PC-9 (cell line): ENCODE measurements at regions not wholly inside any gene's neighbourhood (a gene's known extent, or its start where the extent isn't known, plus 50 kb on each side); places are given as distances from the start of the nearest gene placed in this dataset.

Source experiments
- EZH2 ChIP-seq: fragments of 200-600 bp; sonication (generic); IDR thresholded peaks from 2 replicates; pipeline ENCODE4 v1.8.0; 2017; ENCODE audit warnings: antibody characterized with exemption, low read depth
- TF ChIP-seq, protein P1 (sequence below): fragments of 200-600 bp; sonication (generic); conservative IDR thresholded peaks from 2 replicates; pipeline ENCODE4 v1.6.1; 2017; ENCODE audit warnings: mixed run types, antibody characterized with exemption, mild to moderate bottlenecking, moderate library complexity

DNA sequence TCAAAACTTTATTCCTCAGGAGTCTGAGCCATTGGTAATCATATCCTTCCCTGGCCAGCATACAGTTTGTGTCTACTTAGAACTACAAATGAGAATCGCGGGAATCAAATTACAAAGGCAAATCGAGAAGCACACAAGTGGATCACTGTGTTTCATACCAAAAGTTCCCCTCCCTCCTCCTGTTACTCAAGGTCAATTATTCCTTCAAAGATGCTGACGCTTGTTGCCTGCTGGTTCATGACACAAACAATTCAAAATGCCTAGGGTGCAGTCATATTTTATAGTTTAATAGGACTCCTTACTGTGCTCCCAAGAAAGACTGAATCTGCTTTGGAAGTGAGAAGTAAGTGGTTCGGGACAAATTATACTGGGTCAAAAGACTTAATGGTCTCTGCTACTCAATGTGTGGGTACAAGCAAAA, 93.0 kb upstream of the PBX1 start:
- TF ChIP-seq EZH2: no peak
- TF ChIP-seq, protein P1, sequence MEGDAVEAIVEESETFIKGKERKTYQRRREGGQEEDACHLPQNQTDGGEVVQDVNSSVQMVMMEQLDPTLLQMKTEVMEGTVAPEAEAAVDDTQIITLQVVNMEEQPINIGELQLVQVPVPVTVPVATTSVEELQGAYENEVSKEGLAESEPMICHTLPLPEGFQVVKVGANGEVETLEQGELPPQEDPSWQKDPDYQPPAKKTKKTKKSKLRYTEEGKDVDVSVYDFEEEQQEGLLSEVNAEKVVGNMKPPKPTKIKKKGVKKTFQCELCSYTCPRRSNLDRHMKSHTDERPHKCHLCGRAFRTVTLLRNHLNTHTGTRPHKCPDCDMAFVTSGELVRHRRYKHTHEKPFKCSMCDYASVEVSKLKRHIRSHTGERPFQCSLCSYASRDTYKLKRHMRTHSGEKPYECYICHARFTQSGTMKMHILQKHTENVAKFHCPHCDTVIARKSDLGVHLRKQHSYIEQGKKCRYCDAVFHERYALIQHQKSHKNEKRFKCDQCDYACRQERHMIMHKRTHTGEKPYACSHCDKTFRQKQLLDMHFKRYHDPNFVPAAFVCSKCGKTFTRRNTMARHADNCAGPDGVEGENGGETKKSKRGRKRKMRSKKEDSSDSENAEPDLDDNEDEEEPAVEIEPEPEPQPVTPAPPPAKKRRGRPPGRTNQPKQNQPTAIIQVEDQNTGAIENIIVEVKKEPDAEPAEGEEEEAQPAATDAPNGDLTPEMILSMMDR: no peak
